B cell (primary cell): ENCODE measurements at regions not wholly inside any gene's neighbourhood (a gene's known extent, or its start where the extent isn't known, plus 50 kb on each side); places are given as distances from the start of the nearest gene placed in this dataset.
"Not testable (repeated sequence)": the region's sequence is repeated elsewhere in the genome, so short reads cannot be mapped to it uniquely, and the experiment has no call there.

Source experiments
- ATAC-seq: fragments of 200-7000 bp; cut with Tn5 transposase; one replicate; pipeline ENCODE4 v1.10.0; 2021; ENCODE audit warnings: low read depth, mild to moderate bottlenecking, moderate number of reproducible peaks, moderate library complexity
- CTCF ChIA-PET: fragments of 350-600 bp; sonication (Branson Sonifier 250); formaldehyde crosslinking; loops from one replicate; lab custom pipeline; 2021; ENCODE audit warnings: antibody characterized with exemption, inconsistent platforms; lab: Charles Lee
- POLR2A ChIA-PET: fragments of 350-600 bp; sonication (Branson Sonifier 250); formaldehyde crosslinking; loops from one replicate; lab custom pipeline; 2021; ENCODE audit warnings: antibody characterized with exemption; lab: Charles Lee
- DNase-seq: peaks from one replicate; pipeline ENCODE4 v3.0.0; 2013
- H2AFZ ChIP-seq: 2 replicates; pipeline ENCODE4 v1.6.1; 2012; ENCODE audit warnings: mild to moderate bottlenecking, low read depth, low read length; ENCODE audit not compliant: insufficient read depth, poor library complexity, severe bottlenecking
- H3K27ac ChIP-seq, 2 donors: 1 replicate in 1 of 2; 2 replicates in 1 of 2; pipeline ENCODE4 v1.5.1; 2012 to 2013; ENCODE audit warnings: low read length in 2 of 2, mild to moderate bottlenecking in 2 of 2, moderate library complexity in 1 of 2
- H3K27me3 ChIP-seq, 4 experiments: fragments of 200-600 bp in 1 of 4; sonication (generic) in 1 of 4; replicated peaks in 1 of 4; 1 replicate in 2 of 4; 2 replicates in 2 of 4; pipeline versions ENCODE4 v1.6.1 to v1.7.0; 2013 to 2016; ENCODE audit warnings: low read length in 3 of 4, mild to moderate bottlenecking in 2 of 4, mixed read lengths in 1 of 4, moderate library complexity in 1 of 4; ENCODE audit not compliant: insufficient read depth in 4 of 4, control insufficient read depth in 3 of 4; ENCODE audit errors: control extremely low read depth in 1 of 4
- H3K36me3 ChIP-seq, 2 experiments: replicated peaks in 1 of 2; 1 replicate in 1 of 2; 2 replicates in 1 of 2; pipeline versions ENCODE4 v1.6.1 to v1.7.1; 2013; ENCODE audit warnings: low read length in 1 of 2; ENCODE audit not compliant: insufficient read depth in 2 of 2, control insufficient read depth in 1 of 2; ENCODE audit errors: control extremely low read depth in 1 of 2, extremely low read depth in 1 of 2
- H3K4me1 ChIP-seq, 2 donors: fragments of 200-600 bp in 1 of 2; sonication (generic) in 1 of 2; 1 replicate in 1 of 2; 2 replicates in 1 of 2; pipeline versions ENCODE4 v1.5.1 to v1.6.1; 2013 to 2017; ENCODE audit warnings: low read length in 2 of 2; ENCODE audit not compliant: control insufficient read depth in 2 of 2, insufficient read depth in 2 of 2
- H3K4me2 ChIP-seq: replicated peaks from 2 replicates; pipeline ENCODE3; 2012; ENCODE audit warnings: mild to moderate bottlenecking, low read depth, low read length; ENCODE audit not compliant: poor library complexity, severe bottlenecking
- H3K4me3 ChIP-seq, 5 experiments: fragments of 200-600 bp in 1 of 5; sonication (generic) in 1 of 5; 1 replicate in 3 of 5; 2 replicates in 2 of 5; pipeline versions ENCODE4 v1.5.1 to v1.7.0; 2011 to 2016; ENCODE audit warnings: low read length in 4 of 5, mild to moderate bottlenecking in 4 of 5, low read depth in 2 of 5, control low read depth in 1 of 5, moderate library complexity in 1 of 5; ENCODE audit not compliant: insufficient read depth in 1 of 5; ENCODE audit errors: control extremely low read depth in 1 of 5, extremely low read depth in 1 of 5
- H3K79me2 ChIP-seq: fragments of 200-600 bp; sonication (generic); one replicate; pipeline ENCODE4 v1.6.0; 2016; ENCODE audit warnings: low read length; ENCODE audit not compliant: control insufficient read depth, insufficient read depth
- H3K9ac ChIP-seq: fragments of 200-600 bp; sonication (generic); 2 replicates; pipeline ENCODE4 v1.6.1; 2017; ENCODE audit warnings: mild to moderate bottlenecking, low read length, moderate library complexity
- H3K9me3 ChIP-seq, 3 donors: one replicate each; pipeline versions ENCODE4 v1.6.1 to v1.7.1; 2013; ENCODE audit warnings: low read length in 2 of 3; ENCODE audit not compliant: control insufficient read depth in 2 of 3, insufficient read depth in 1 of 3; ENCODE audit errors: control extremely low read depth in 1 of 3
- H4K20me1 ChIP-seq: 2 replicates; pipeline ENCODE4 v1.6.0; 2012; ENCODE audit warnings: mild to moderate bottlenecking, low read length; ENCODE audit not compliant: insufficient read depth, control insufficient read depth, poor library complexity, severe bottlenecking
- H3K27ac Mint-ChIP-seq: one replicate; pipeline ENCODE4 v1.8.0; 2021; ENCODE audit warnings: mixed read lengths
- H3K27me3 Mint-ChIP-seq: one replicate; pipeline ENCODE4 v1.8.0; 2021; ENCODE audit warnings: mixed read lengths
- H3K4me1 Mint-ChIP-seq: one replicate; pipeline ENCODE4 v1.8.0; 2021; ENCODE audit warnings: mixed read lengths
- H3K4me3 Mint-ChIP-seq: one replicate; pipeline ENCODE4 v1.8.0; 2021; ENCODE audit warnings: mixed read lengths
- H3K9me3 Mint-ChIP-seq: one replicate; pipeline ENCODE4 v1.8.0; 2022; ENCODE audit warnings: mixed read lengths; ENCODE audit not compliant: insufficient read depth
- EZH2 ChIP-seq: IDR thresholded peaks from 2 replicates; pipeline ENCODE4 v1.6.1; 2012; ENCODE audit warnings: borderline replicate concordance, low read depth, mild to moderate bottlenecking, moderate library complexity, low read length; ENCODE audit not compliant: insufficient read depth, poor library complexity, severe bottlenecking
- WGBS: methylation state at CpG from one replicate; pipeline ENCODE4 v1.1.5; 2013; ENCODE audit warnings: missing lambda C conversion rate; ENCODE audit not compliant: insufficient coverage; 5-methylcytosine and 5-hydroxymethylcytosine counted together
- intact Hi-C: fragments of 100-400 bp; cut with micrococcal nuclease; formaldehyde crosslinking; loops from one replicate; pipeline ENCODE4 v1.10.0; 2022
- TF ChIP-seq, protein P1 (sequence below): fragments of 200-600 bp; IDR thresholded peaks from one replicate; pipeline ENCODE4 v1.8.0; 2022; ENCODE audit warnings: antibody characterized with exemption, mild to moderate bottlenecking

DNA sequence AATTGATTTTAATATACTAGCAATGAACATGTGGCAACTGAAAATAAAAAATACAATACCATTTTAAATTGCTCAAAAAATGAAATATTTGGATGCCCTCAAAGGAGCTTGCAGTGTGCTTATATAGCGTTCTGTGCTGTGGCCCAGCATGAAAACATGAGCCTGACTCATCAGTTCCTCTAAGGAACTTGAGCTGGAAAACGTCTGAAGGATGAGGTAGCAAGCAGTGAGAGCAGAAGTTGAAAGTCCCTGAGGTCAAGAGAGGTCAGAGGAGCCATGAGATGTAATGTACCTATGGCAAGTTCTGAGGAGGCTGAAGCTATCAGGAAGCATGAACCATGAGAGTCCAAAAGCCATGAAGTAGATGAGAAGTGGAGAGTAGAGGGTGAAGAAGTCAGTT lies 59.7 kb downstream of the HMGB3 start:
- Mint-ChIP-seq H3K4me1 (no peaks in the 10 kb centered on the region), H3K27ac (no peak overlapping the region), H3K9me3 (no peaks in the 10 kb centered on the region), H3K27me3 (peaks cover 4% of the 10 kb centered on the region), H3K4me3 (no peak overlapping the region)
- Histone ChIP-seq H4K20me1 (no peaks in the 10 kb centered on the region), H3K9ac (no peak overlapping the region), H3K27me3 (no peaks in the 10 kb centered on the region), H3K4me3 (no peak overlapping the region), H3K9me3 (peaks cover 0 to 5% (median 0%) of the 10 kb centered on the region in 3 donors), H3K27ac (no peak overlapping the region), H3K36me3 (no peaks in the 10 kb centered on the region), H2AFZ (no peak overlapping the region), H3K4me2 (no peak overlapping the region), H3K4me1 (no peaks in the 10 kb centered on the region), H3K79me2 (no peaks in the 10 kb centered on the region)
- no peak for TF ChIP-seq EZH2
- TF ChIP-seq, protein P1, sequence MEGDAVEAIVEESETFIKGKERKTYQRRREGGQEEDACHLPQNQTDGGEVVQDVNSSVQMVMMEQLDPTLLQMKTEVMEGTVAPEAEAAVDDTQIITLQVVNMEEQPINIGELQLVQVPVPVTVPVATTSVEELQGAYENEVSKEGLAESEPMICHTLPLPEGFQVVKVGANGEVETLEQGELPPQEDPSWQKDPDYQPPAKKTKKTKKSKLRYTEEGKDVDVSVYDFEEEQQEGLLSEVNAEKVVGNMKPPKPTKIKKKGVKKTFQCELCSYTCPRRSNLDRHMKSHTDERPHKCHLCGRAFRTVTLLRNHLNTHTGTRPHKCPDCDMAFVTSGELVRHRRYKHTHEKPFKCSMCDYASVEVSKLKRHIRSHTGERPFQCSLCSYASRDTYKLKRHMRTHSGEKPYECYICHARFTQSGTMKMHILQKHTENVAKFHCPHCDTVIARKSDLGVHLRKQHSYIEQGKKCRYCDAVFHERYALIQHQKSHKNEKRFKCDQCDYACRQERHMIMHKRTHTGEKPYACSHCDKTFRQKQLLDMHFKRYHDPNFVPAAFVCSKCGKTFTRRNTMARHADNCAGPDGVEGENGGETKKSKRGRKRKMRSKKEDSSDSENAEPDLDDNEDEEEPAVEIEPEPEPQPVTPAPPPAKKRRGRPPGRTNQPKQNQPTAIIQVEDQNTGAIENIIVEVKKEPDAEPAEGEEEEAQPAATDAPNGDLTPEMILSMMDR, result no peak
- CTCF ChIA-PET, result no interaction called here
- intact Hi-C loops, result no loop called here
- POLR2A ChIA-PET, result no interaction called here
- no peak for ATAC-seq
- DNase-seq, result no peak
- no CpG with 5 or more reads among the region's 2 CpGs for WGBS

DNA sequence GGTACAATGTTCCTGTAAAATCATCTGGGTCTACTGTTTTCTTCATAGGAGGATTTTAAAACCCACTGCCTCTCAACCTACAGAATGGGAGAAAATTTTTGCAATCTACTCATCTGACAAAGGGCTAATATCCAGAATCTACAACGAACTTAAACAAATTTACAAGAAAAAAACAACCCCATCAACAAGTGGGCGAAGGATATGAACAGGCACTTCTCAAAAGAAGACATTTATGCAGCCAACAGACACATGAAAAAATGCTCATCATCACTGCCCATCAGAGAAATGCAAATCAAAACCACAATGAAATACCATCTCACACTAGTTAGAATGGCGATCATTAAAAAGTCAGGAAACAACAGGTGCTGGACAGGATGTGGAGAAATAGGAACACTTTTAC lies 83.2 kb downstream of the HMGB3 start:
- H3K36me3 ChIP-seq, H3K27me3 Mint-ChIP-seq, POLR2A ChIA-PET, intact Hi-C loops, H2AFZ ChIP-seq, CTCF ChIA-PET, H3K4me1 Mint-ChIP-seq, ATAC-seq, H3K9me3 ChIP-seq, H3K4me1 ChIP-seq, H4K20me1 ChIP-seq, H3K79me2 ChIP-seq, H3K27me3 ChIP-seq, H3K4me3 ChIP-seq, H3K27ac Mint-ChIP-seq, H3K27ac ChIP-seq, H3K9me3 Mint-ChIP-seq, DNase-seq, H3K9ac ChIP-seq, H3K4me2 ChIP-seq, H3K4me3 Mint-ChIP-seq: not testable (repeated sequence)
- no CpG with 5 or more reads among the region's 3 CpGs for WGBS
